Caki2 (cell line): ENCODE measurements at regions not wholly inside any gene's neighbourhood (a gene's known extent, or its start where the extent isn't known, plus 50 kb on each side); places are given as distances from the start of the nearest gene placed in this dataset.

Source experiments
- DNase-seq: peaks from one replicate; pipeline ENCODE4 v3.0.0-alpha.2; 2015; ENCODE audit warnings: low read depth
- in situ Hi-C: cut with HindIII; loops from 2 replicates; pipeline ENCODE4 v1.10.0; 2016; ENCODE audit warnings: low sequenced_read_pairs, low pct_unique_long_range_greater_than_20kb, mixed read lengths

DNA sequence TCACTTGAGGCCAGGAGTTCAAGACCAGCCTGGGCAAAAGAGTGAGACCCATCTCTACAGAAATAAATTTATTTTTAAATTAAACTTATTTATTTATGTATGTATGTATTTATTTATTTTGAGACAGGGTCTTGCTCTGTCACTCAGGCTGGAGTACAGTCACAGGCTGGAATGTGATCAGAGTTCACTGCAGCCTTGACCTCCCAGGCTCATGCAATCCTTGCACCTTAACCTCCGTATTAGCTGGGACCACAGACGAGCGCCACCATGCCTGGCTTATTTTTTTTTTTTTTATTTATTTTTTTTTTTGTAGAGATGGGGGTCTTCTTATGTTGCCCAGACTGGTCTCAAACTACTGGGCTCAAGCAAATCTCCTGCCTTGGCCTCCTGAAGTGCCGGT lies 135.2 kb upstream of the HES1 start:
- in situ Hi-C loops, result no loop called here
- no peak for DNase-seq

DNA sequence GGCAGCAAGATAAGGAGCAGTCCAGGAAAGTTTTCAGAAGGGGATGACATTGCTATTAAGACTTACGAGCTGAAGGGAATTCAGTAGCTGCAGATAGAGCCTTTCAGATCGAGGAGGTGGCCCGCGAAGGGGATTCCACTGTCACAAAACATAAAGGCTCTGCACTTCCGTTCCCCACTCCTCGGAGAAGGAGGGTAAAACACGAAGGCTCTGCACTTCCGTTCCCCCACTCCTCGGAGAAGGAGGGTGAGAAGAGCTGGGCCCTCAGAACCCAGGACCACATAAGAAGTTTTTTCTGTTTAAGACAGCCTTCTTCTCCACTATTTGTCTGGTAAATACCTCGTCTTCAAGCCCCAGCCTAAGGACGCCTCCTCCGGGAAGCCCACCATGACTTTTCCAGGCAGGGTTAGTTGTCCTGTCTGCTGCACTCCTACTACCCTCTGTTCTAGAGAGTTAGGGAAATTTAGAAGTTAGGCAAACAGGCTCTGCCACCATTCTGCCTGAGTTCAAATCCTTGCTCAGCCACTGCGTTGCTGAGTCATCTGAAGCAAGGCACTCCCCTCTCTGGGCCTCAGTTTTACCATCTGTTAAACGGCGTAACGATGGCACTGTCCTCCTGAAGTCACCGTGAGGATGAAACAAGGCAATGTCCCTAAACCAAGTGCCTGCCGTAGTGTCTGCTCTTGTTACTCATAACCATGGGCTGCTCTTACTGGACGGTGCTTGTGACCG lies 134.1 kb upstream of the HES1 start:
- in situ Hi-C loops, result no loop called here
- DNase-seq, result no peak

DNA sequence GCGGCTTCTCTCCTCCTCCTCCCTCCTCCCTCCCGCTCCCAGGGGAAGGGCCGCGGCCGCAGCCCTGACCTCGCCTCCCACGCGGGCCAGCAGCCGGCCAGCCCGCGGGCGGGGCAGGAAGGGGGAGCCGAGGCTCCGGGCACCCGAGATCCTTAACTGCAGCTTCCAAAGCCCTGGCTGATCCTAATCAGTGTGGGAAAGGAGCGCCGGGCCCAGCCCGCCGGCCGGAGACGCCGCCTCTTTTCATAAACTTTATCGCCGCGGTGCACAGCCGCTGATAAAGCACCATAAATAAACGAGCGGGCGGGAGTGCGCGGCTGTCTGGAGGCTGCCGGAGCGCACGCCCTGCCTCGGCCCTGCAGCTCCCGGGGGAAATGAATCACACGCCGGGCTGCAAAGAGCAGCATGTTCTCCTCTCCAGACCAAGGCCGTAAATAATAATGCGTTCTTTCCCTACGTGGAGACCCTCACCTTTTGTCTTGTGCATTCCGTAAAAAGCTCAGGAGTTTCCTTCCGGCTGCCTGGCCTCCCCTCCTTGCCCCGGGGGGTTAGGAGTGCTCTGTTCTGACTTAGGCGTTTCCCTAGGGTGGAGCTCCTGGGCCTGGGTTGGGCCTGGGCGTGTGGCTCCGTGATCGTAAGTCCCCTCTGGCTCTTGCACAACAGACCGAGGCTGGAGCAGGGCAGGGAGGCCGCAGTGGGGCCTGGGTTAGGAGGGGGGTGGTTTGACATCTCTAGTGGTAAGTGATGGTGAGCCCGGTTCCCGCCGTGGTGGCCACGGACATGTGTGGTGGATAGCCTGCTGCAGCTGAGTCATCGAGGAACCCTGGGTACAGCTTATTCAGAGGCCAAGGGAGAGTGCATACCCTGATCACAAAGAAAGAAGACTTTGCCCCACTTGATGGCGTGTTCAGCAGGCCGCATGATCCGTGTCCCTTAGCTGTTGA lies 132.6 kb upstream of the HES1 start:
- peak; percentile 97 for DNase-seq
- in situ Hi-C loops, result no loop called here

DNA sequence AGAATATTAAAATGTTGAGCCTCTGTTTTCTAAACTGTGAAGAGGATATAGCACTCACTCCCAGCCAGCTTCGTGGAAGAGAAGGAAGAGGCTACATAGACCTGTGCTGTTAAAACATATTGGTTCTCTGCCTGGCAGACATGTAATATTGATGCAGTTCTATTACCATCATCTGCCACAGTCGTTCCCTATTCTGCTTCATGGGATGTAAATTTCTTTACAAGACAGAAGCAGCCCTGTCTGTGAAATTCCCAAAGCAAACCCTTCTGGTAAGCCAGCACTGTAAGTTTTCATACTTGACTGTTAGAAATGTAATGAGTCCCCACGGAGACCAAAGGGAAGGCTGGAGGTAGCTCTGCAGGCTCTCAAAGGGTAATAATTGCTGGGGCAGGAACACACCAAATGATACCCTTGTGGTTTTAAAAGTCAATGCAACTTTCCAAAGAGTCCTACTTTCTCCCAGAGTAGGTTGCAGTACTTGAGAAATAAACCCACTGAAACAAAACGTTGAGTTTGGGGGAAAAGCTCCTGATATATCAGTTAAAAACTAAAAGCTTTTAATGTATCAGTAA lies 129.9 kb upstream of the HES1 start:
- no peak for DNase-seq
- in situ Hi-C loops, result no loop called here

DNA sequence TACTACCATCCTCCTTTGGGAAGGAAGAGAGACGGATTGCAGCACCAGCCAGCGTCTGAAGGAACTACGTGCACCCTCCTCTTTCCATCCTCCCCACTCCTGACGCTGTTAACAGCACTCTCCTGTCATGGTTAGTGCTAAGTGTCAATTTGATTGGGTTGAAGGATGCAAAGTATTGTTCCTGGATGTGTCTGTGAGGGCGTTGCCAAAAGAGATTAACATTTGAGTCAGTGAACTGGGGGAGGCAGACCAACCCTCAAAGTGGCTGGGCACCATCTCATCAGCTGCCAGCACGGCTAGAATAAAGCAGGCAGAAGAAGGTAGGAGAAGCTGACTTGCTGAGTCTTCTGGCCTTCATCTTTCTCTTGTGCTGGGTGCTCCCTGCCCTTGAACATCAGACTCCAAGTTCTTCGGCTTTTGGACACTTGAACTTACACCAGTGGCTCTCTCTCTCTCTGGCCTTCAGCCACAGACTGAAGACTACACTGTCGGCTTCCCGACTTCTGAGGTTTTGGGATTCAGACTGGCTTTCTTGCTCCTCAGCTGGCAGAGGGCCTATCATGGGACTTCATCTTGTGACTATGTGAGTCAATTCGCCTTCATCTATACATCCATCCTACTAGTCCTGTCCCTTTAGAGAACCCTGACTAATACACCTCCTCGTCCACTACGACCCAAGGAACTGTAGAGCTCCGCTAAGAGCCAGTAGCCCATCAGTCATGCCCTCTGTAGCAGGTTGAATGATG lies 128.2 kb upstream of the HES1 start:
- DNase-seq, result no peak
- in situ Hi-C loops, result no loop called here

DNA sequence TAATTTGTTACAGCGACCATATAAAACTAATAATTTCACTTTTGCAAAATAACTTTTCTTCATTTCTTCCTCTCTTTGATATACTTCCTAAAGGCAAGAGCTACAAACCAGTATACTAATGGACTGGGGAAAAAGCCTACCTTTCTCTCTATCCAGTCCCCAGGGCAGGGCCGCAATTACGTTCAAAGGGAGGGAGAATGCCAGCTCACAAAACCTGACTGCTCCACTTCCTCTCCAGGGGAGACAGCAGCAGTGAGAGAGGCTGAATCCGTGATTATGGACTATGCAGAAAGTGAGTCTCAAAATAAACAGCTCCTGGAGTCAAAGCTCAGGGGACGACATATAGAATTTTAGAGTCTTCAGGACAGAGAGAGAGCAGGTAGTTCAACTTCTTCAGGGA lies 126.9 kb upstream of the HES1 start:
- in situ Hi-C loops, result no loop called here
- DNase-seq, result no peak

DNA sequence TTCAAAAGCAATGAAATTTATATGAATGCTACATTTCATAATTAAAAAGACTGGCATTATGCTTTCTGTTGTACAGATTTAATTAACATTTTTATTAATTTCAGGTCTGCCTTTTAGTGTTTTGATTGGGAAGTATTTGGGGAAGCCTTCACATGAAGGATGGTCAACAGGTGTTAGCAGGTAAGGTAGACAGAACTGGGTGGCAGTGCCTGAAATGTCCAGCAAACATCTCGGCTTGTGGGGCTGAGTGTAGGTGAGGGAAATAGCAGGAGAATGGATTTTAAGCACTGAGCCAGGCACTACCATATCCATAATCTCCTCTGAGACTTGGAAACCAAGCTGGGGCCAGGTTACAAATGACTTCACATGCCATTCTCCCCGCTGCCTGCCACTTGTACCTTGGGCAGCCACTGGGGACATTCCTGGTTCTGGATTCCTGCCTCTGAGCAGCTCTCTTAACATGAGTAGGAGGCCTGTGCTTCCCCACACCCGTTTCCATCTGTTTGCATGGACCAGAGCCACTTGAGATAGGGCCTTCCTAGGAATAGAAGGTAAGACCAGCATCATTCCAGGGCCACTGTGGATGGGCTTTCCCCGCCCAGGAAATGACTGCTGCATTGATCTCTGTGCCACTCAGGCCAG lies 125.9 kb upstream of the HES1 start:
- in situ Hi-C loops, result no loop called here
- DNase-seq, result no peak

DNA sequence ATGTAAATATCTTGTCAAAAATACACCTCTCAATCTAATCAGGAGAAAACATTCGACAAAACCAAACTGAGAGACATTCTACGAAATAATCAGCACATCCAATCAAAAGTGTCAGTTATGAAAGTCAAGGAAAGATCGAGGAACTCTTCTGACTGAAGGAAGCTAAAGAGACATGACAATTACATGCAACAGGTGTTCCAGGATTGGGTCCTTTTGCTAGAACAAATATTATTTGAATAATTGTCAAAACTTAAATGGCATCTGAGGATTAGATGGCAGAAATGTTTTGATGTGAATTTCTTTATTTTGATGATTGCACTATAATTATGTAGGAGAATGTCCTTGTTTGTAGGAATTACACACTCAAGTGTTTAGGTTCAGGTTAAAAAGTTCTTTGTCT lies 124.1 kb upstream of the HES1 start:
- no peak for DNase-seq
- in situ Hi-C loops, result no loop called here

DNA sequence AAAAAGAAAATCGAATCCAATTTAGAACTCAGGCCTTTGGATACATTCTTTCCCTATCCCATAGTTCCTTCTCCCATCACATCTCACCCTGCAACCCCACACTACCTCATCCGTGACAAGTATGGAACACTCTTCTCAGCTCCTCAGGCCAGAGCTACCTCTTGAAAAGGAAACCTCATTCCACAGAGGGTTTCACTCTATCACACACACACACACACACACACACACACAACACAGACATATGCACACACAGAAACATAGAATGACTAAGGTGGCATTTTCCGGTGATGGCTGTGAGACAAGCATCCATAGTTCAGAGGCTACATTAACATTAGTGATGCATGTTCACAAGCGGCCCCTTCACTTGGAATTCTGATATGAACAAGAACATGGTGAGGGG lies 122.0 kb upstream of the HES1 start:
- no peak for DNase-seq
- in situ Hi-C loops, result no loop called here

DNA sequence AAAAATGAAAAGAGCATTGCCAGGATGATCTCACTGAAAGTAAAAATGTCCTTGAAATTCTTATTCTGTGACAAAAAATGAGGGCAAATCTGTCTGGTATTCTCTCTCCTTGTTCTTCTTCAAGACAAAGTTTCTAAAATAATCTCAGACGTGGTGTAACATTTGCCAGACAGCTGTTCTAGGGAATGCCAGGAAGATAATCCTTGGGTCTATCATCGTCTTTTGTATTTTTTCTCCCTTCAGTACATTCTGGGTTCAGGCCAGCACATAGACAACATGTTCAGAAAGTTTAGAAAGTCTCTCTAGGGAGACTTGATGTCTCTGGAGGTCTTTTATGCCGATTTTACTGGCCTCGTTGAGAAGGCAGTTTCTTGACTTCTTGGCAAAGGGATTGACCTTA lies 121.2 kb upstream of the HES1 start:
- no peak for DNase-seq
- in situ Hi-C loops, result no loop called here

DNA sequence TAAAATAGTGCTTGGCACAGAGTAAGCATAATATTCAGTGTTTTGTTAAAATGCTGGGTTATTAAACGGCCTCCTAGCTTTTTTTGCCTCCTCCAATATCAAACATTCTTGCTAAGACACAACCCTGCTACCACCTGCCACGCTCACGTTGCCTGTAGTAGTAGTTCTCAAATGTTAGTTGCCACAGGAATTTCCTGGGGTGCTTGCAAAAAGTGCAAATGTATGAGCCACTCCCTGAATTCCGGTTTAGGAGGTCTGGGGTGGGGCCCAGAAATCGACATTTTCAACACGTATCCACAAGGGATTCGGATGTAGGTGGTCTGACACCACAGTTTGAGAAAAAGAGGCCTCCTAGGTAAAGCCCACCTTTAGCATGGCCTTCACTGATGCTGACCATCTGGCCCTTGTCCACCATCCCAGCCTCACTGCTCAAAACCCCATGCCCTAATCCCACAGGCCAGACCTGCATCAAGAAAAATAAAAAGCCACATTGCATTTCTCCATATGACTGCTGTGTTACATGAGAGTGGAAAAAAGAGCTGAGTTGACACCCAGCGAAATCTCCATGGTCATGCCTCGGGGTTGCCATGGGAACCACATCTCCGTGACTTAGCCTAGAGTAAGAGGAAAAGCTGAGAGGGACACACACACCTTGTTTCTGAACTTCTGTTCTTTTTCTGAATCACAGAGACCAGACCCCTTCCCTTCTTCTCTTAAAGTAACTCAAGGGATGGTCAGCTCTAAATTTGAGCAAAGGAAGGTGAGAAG lies 116.4 kb upstream of the HES1 start:
- DNase-seq, result no peak
- in situ Hi-C loops, result no loop called here

DNA sequence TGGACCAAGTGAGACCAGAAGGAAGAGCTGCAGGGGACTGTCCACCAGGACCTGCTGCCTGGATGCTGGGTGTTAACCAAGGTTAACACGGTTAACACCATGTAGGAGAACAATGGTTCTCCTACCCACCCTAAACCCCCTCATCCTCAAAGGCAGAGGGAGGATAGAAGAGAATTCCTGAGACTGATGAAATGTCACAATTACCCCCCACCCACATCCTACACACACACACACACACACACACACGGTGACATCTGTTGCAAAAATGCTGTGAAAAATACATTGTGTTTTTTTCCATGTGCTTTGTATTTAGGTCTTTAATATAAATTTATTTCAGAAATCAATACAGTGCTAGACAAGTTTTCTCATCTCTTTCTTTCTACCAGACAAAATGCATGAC lies 113.9 kb upstream of the HES1 start:
- in situ Hi-C loops, result no loop called here
- no peak for DNase-seq

DNA sequence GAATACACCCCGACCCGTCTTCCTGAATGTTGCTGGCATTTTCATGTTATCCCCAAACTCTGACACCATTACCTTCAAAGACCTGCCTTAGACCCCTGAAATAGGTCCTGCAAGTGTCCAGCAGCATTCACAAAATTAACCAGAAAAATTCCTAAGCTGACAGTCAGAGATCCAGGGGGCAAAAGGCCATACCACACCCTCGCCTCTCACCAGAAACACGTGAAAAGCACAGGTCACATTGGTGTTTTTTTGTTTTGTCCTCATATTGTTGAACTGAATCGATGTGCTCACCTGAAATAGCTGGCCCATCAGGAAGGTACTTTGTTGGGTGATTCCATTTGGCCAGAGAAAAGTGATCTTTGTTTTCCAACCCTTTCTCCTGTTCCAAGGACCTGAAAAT lies 113.1 kb upstream of the HES1 start:
- in situ Hi-C loops, result no loop called here

DNA sequence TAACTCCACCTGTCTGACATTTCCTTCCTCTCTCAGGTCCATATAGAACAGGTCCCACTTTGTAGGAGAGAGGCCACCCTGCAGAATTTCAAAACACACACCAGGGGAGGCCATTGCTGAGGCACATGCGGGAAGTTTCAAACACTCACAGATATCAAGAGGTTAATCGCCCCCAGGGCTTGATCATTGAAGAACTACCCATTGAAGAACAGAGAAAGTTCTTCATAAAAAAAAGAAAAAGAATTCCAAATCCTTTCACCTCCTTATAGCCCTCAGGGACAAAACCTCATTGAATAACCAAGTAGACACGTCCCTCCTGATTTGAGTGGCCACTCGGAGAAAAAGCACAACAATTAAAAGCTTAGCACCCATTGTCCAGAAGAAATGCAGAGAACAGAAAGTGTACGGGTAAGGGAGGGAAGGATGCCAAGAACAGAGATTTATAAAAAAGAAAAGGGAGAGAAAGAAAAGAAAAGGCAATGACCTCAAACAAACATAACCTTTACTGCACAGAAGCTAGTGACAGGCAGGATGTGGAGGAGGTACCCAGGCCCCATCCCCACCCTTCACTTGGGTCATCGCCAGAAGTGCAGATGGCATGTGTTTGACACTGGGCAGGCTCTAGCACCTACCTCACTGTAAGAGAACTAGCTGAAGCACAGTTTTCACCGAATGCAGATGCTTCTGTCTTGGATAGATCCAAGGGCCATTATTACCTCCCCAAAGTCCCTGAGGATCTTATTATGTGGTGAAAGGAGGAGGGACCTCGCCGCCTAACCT lies 112.3 kb upstream of the HES1 start:
- in situ Hi-C loops, result no loop called here
- no peak for DNase-seq

More for the DNA sequence above, 113.1 kb upstream of the HES1 start:
- no peak for DNase-seq

DNA sequence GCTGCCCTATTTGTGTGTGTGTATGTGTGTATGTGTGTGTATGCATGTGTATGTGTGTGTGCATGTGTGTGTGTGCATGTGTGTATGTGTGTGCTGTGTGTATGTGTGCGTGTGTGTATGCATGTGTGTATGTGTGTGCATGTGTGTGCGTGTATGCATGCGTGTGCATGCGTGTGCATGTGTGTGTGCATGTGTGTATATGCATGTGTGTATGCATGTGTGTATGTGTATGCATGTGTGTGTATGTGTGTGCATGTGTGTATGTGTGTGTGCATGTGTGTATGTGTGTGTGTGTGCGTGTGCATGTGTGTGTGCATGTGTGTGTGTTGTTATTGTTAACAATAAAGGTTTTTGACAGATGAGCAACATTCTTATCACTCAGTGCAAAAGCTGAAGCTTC lies 110.8 kb upstream of the HES1 start:
- in situ Hi-C loops, result no loop called here

DNA sequence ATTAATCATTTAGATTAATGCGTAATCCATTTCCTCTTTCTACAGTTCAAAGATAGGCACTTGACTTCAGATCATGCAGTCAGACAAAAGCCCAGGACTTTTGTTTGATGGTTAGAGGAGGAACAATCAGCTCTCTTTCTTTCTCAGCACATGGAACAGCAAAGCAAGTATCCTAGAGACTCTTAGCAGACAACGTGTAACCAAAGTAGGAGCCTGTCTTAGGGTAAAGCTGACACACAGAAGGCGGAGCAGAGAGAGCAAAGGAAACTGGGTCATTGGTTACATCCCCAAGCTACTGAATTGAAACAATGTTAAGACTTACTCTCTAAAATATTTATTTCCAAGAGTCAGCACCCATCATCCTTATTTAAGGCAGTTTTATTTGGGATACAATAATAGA lies 110.0 kb upstream of the HES1 start:
- DNase-seq, result no peak
- in situ Hi-C loops, result no loop called here

More for the DNA sequence above, 110.8 kb upstream of the HES1 start:
- no peak for DNase-seq

DNA sequence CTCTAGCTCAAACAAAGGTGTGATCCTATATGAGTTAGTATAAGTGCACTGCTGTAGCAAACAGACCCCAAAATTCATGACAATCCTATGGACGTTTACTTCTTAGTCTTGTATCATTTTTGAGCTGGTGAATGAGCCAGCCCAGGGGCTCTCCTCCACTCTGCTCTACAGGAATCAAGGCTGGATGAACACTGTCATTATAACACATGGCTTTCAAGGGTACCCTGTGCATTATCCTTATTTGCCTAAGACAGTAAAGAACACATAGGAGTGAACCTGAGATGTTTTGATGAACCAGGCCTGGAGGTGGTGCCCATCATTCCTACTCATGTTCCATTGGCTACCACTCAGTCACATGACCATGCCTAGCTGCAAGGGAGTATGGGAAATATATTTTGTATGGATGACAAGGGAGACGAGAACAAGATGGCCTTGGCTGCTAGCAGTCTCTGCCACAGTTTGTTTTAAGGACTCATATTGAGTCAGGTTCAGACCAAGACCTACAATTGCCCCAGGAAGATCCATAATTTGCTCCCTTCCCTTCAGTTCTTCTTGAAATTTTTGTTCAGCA lies 107.4 kb upstream of the HES1 start:
- in situ Hi-C loops, result no loop called here
- DNase-seq, result no peak
